ENCODE measurements at regions not wholly inside any gene's neighbourhood (a gene's known extent, or its start where the extent isn't known, plus 50 kb on each side); places are given as distances from the start of the nearest gene placed in this dataset.

DNA sequence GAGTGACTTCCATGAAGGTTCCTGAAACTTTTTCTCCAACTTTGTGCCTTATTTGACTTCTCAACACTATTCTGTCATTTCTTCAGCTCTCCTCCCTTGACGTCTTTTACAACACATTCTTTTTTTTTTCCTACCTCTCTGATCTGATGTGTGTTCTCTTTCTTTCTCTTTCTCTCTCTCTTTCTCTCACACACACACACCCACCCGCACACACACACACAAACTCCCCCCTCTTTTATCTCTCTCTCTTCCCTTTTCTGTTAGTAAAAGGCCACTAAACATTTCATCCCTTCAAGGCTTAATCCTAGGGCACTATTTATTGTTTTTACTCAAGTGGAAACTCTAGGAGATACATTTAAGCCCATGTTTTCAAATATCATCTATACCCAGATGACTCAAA, 107.8 kb upstream of the CNTNAP5 start:
- TF ChIP-seq, protein P1, sequence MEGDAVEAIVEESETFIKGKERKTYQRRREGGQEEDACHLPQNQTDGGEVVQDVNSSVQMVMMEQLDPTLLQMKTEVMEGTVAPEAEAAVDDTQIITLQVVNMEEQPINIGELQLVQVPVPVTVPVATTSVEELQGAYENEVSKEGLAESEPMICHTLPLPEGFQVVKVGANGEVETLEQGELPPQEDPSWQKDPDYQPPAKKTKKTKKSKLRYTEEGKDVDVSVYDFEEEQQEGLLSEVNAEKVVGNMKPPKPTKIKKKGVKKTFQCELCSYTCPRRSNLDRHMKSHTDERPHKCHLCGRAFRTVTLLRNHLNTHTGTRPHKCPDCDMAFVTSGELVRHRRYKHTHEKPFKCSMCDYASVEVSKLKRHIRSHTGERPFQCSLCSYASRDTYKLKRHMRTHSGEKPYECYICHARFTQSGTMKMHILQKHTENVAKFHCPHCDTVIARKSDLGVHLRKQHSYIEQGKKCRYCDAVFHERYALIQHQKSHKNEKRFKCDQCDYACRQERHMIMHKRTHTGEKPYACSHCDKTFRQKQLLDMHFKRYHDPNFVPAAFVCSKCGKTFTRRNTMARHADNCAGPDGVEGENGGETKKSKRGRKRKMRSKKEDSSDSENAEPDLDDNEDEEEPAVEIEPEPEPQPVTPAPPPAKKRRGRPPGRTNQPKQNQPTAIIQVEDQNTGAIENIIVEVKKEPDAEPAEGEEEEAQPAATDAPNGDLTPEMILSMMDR (IDR thresholded peaks at IDR 0.05) = no peak
- H3K4me1 ChIP-seq = no peaks in the 10 kb centered on the region
- H3K27me3 ChIP-seq = no peaks in the 10 kb centered on the region
- no peaks in the 10 kb centered on the region for H3K36me3 ChIP-seq
- H3K4me3 ChIP-seq = no peak overlapping the region
- DNase-seq = no peak
- intact Hi-C loops (cut with DNase I; ENCODE audit: low total_unique reads) = loop anchor here (5.0 kb wide), 1 partner anchor 565 kb away; no protein-coding TSS in a partner anchor
- H3K27ac ChIP-seq = no peak overlapping the region
- no peaks in the 10 kb centered on the region for H3K9me3 ChIP-seq

- H3K27me3 ChIP-seq = no peaks in the 10 kb centered on the region
- H3K36me3 ChIP-seq = no peaks in the 10 kb centered on the region
- peaks cover 0 to 3% (median 0%) of the 10 kb centered on the region in 3 donors for H3K9me3 ChIP-seq
- H3K4me3 ChIP-seq = no peak overlapping the region
- H3K27ac ChIP-seq = no peak overlapping the region
- intact Hi-C loops (cut with DNase I; ENCODE audit: low total_unique reads) = no loop called here
- no peaks in the 10 kb centered on the region for H3K4me1 ChIP-seq
- DNase-seq = no peak
- TF ChIP-seq, protein P1 (IDR thresholded peaks at IDR 0.05) = no peak
Measured at GRCh38 chr2:123928358-123928757, 96.7 kb upstream of the CNTNAP5 start.

DNA sequence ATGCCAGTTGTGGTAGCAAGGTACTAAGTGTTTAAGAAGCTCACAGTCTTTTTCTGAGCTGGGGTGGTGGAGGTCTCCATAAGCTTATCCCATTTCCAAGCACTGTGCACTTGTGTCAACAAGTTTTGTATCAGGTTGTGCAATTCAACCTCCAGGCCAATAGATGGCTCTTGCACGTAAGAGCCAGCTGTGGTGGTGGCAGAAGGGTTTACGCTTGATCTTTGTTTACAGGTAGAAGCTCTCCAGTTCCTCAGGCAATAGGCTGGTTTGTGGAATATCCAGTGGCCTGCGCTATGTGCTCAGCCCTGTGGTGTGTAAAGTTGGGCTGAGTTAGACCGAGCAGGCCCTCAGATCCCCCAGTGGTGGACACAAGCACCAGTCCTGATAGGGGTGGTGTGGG, 89.7 kb upstream of the CNTNAP5 start:
- no peaks in the 10 kb centered on the region for H3K4me1 ChIP-seq
- TF ChIP-seq, protein P1 (IDR thresholded peaks at IDR 0.05) = no peak
- no peak overlapping the region for H3K4me3 ChIP-seq
- H3K9me3 ChIP-seq = no peaks in the 10 kb centered on the region
- no peak overlapping the region for H3K27ac ChIP-seq
- H3K36me3 ChIP-seq = no peaks in the 10 kb centered on the region
- no peaks in the 10 kb centered on the region for H3K27me3 ChIP-seq
- no peak for DNase-seq
- intact Hi-C loops (cut with DNase I; ENCODE audit: low total_unique reads) = no loop called here

- no peaks in the 10 kb centered on the region for H3K9me3 ChIP-seq
- TF ChIP-seq, protein P1 (IDR thresholded peaks at IDR 0.05) = no peak
- H3K4me3 ChIP-seq = no peak overlapping the region
- intact Hi-C loops (cut with DNase I; ENCODE audit: low total_unique reads) = no loop called here
- no peaks in the 10 kb centered on the region for H3K27me3 ChIP-seq
- H3K27ac ChIP-seq = no peak overlapping the region
- H3K36me3 ChIP-seq = no peaks in the 10 kb centered on the region
- no peak for DNase-seq
- H3K4me1 ChIP-seq = no peaks in the 10 kb centered on the region
Measured at GRCh38 chr2:123953846-123954245, 71.2 kb upstream of the CNTNAP5 start.

GRCh38 chr2:123958011-123958410, 67.1 kb upstream of the CNTNAP5 start:
- TF ChIP-seq, protein P1 (IDR thresholded peaks at IDR 0.05) = no peak
- Histone ChIP-seq H3K27ac (no peak overlapping the region), H3K36me3 (no peaks in the 10 kb centered on the region), H3K9me3 (no peaks in the 10 kb centered on the region), H3K27me3 (no peaks in the 10 kb centered on the region), H3K4me1 (no peaks in the 10 kb centered on the region), H3K4me3 (no peak overlapping the region)
- DNase-seq = no peak
- intact Hi-C loops (cut with DNase I; ENCODE audit: low total_unique reads) = no loop called here

- TF ChIP-seq, protein P1 (IDR thresholded peaks at IDR 0.05) = no peak
- no peak for DNase-seq
- Histone ChIP-seq H3K36me3 (no peaks in the 10 kb centered on the region), H3K4me1 (no peaks in the 10 kb centered on the region), H3K27me3 (no peaks in the 10 kb centered on the region), H3K4me3 (no peak overlapping the region), H3K27ac (no peak overlapping the region), H3K9me3 (no peaks in the 10 kb centered on the region)
- intact Hi-C loops (cut with DNase I; ENCODE audit: low total_unique reads) = no loop called here
Measured at GRCh38 chr2:123961576-123961975, 63.5 kb upstream of the CNTNAP5 start.

Measured in tibial artery (tissue), 4 donors.